ENCODE measurements at regions not wholly inside any gene's neighbourhood (a gene's known extent, or its start where the extent isn't known, plus 50 kb on each side); places are given as distances from the start of the nearest gene placed in this dataset.
A peak's percentile ranks its signal among the peaks of the same experiment; 100 is the strongest.
"Not testable (repeated sequence)": the region's sequence is repeated elsewhere in the genome, so short reads cannot be mapped to it uniquely, and the experiment has no call there.

GRCh38 chrX:45804276-45804675 lies 603.6 kb upstream of the DIPK2B start:
- TF ChIP-seq CTCF (IDR thresholded peaks at IDR 0.05; ENCODE audit: borderline replicate concordance, control extremely low read depth, extremely low read depth, insufficient read depth, missing control alignments), result no peak
- in situ Hi-C loops (cut with MboI; ENCODE audit: low sequenced_read_pairs, unreplicated experiment), result no loop called here
- no peak for DNase-seq (ENCODE audit: low spot score)

GRCh38 chrX:45803383-45803921 lies 602.8 kb upstream of the DIPK2B start:
- in situ Hi-C loops (cut with MboI; ENCODE audit: low sequenced_read_pairs, unreplicated experiment), result no loop called here
- TF ChIP-seq CTCF (IDR thresholded peaks at IDR 0.05; ENCODE audit: borderline replicate concordance, control extremely low read depth, extremely low read depth, insufficient read depth, missing control alignments), result no peak
- no peak for DNase-seq (ENCODE audit: low spot score)

GRCh38 chrX:45801554-45801953 lies 600.9 kb upstream of the DIPK2B start:
- DNase-seq (ENCODE audit: low spot score), result no peak
- in situ Hi-C loops (cut with MboI; ENCODE audit: low sequenced_read_pairs, unreplicated experiment), result no loop called here
- peak; percentile 27 for TF ChIP-seq CTCF (IDR thresholded peaks at IDR 0.05; ENCODE audit: borderline replicate concordance, control extremely low read depth, extremely low read depth, insufficient read depth, missing control alignments)

GRCh38 chrX:45800746-45801453 lies 600.2 kb upstream of the DIPK2B start:
- in situ Hi-C loops (cut with MboI; ENCODE audit: low sequenced_read_pairs, unreplicated experiment); DNase-seq (ENCODE audit: low spot score): not testable (repeated sequence)

GRCh38 chrX:45799576-45799975 lies 598.9 kb upstream of the DIPK2B start:
- in situ Hi-C loops (cut with MboI; ENCODE audit: low sequenced_read_pairs, unreplicated experiment), result no loop called here
- TF ChIP-seq CTCF (IDR thresholded peaks at IDR 0.05; ENCODE audit: borderline replicate concordance, control extremely low read depth, extremely low read depth, insufficient read depth, missing control alignments), result no peak
- no peak for DNase-seq (ENCODE audit: low spot score)

- in situ Hi-C loops (cut with MboI; ENCODE audit: low sequenced_read_pairs, unreplicated experiment), result no loop called here
- no peak for TF ChIP-seq CTCF (IDR thresholded peaks at IDR 0.05; ENCODE audit: borderline replicate concordance, control extremely low read depth, extremely low read depth, insufficient read depth, missing control alignments)
- no peak for DNase-seq (ENCODE audit: low spot score)
These were observed 594.9 kb upstream of the DIPK2B start for GRCh38 chrX:45795546-45795945.

GRCh38 chrX:45794995-45795337 lies 594.3 kb upstream of the DIPK2B start:
- DNase-seq (ENCODE audit: low spot score), result no peak
- in situ Hi-C loops (cut with MboI; ENCODE audit: low sequenced_read_pairs, unreplicated experiment), result no loop called here
- TF ChIP-seq CTCF (IDR thresholded peaks at IDR 0.05; ENCODE audit: borderline replicate concordance, control extremely low read depth, extremely low read depth, insufficient read depth, missing control alignments), result no peak
